Activated T-helper 1 cell treated with anti-CD3 and anti-CD28 coated beads, Interleukin-2, amount 50 U/mL, for 16 hours (primary cell): ENCODE measurements at regions not wholly inside any gene's neighbourhood (a gene's known extent, or its start where the extent isn't known, plus 50 kb on each side); places are given as distances from the start of the nearest gene placed in this dataset.
"Not testable (repeated sequence)": the region's sequence is repeated elsewhere in the genome, so short reads cannot be mapped to it uniquely, and the experiment has no call there.

Experiments used
- DNase-seq, 2 donors: peaks; one replicate each; pipeline ENCODE4 v3.0.0-alpha.2; 2020; ENCODE audit warnings: low read depth in 1 of 2, low spot score in 1 of 2

GRCh38 chr12:114616081-114616480 lies 67.9 kb downstream of the TBX3 start:
- no peak for DNase-seq

DNA sequence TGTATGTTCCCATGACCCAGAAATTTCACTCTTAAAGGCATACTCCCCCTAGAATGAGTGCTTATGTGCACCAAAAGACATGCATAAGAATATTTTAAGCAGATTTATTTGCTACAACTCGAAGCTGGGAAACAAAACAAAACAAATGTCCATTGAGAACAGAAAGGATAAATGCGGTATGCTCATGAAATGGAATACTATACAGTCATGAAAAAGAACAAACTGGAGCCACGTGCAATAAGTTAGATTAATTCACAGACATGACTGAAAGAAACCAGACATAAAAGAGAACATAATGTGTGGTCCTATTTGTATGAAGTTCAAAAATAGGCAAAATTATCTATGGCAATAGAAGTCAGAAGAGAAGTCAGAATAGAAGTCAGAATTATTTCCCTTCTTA lies 69.9 kb downstream of the TBX3 start:
- DNase-seq, result no peak

- no peak for DNase-seq
Observed at GRCh38 chr12:114612062-114612461, 71.9 kb downstream of the TBX3 start.

GRCh38 chr12:114611145-114612018 lies 72.6 kb downstream of the TBX3 start:
- no peak for DNase-seq

GRCh38 chr12:114608509-114608908 lies 75.5 kb downstream of the TBX3 start:
- no peak for DNase-seq

GRCh38 chr12:114605918-114606317 lies 78.1 kb downstream of the TBX3 start:
- no peak for DNase-seq

DNA sequence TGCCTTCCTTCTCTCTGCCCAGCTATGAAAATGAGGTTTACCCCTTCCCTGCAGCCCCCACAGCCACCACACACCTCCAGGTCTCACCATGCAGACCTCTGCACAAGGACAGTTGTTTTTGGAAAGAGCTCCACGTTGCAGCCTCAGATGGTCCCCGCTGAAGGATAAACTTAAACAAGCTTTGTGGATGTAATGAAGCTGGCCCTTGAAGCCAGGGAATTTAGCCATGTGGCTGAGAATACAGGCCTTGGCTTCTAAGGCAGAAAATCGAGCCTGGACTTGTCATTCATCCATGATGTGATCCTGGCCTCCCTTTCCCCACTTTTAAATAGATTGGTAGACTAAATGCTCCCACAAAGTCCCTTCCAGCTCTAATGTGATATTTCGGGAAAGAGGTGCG lies 79.4 kb downstream of the TBX3 start:
- DNase-seq, result no peak

DNA sequence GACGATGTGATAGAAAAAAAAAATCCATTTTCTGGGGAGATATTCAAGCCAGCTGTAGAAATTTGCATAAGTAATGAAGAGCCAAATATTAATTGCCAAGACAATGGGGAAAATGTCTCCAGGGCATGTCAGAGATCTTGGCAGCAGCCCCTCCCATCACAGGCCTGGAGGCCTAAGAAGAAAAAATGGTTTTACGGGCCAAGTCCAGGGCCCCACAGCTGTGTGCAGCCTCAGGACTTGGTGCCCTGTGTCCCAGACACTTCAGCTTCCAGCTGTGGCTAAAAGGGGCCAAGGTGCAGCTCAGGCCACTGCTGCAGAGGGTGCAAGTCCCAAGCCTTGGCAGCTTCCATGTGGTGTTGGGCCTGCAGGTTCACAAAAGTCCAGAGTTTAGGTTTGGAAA lies 83.4 kb downstream of the TBX3 start:
- not testable (repeated sequence) for DNase-seq

DNA sequence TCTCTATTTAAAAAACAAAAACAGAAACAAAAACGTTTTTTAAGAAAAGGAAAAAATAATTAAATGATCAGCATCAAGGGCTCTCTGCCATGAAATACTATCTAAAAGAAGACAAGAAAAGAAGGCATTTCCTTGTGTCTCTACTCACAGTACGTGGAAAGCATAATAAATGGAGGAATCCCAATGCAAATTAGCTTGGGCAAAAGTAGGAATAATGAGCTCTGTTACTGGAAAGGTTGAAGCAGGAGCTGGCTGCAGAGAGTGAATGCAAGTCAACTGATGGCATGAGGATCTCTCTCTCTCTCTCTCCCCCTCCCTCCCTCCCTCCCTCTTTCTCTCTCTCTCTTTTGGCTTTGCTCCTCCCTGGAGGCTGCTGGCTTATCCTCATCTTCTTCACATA lies 85.9 kb downstream of the TBX3 start:
- no peak for DNase-seq

DNA sequence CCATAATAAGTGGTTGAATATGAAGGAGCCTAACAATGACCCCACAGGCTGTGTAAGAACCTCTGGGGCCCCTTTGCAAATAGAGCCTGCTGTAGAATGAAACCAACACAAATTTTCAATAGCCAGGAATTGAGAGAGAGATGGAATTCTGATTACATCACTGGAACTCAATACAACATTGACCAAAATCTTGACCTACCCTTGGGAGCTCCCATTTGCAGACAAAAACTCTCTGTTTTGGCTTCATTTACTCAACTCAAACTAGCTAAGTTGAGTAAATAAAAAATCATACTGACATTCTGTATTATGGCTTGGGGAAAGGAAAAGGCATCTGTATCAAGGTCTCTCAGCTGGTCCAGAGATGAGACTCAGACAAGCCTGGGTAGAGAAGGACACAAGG lies 91.0 kb downstream of the TBX3 start:
- no peak for DNase-seq

GRCh38 chr12:114588061-114588460 lies 95.9 kb downstream of the TBX3 start:
- no peak for DNase-seq

DNA sequence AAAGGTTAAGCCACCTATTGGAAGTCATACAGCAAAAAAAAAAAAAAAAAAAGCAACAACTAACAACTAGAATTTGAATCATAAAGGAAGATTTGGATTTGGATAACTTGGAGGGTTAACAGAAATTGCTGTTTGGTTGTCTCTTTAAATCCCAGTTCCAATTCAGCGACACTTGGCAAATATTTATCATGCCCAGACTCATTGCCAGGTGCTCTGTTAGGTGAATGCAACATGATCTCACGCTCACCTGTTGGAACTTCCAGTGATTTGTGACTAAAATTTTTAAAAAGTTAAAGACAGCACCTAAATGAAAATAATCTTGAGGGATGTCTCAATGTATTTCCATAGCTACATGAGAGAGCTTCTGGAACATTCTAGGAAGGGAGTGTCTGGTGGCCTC lies 103.7 kb downstream of the TBX3 start:
- DNase-seq, result no peak

GRCh38 chr12:114579389-114579788 lies 104.6 kb downstream of the TBX3 start:
- no peak for DNase-seq

- no peak for DNase-seq
Observed at GRCh38 chr12:114562654-114563053, 121.3 kb downstream of the TBX3 start.

DNA sequence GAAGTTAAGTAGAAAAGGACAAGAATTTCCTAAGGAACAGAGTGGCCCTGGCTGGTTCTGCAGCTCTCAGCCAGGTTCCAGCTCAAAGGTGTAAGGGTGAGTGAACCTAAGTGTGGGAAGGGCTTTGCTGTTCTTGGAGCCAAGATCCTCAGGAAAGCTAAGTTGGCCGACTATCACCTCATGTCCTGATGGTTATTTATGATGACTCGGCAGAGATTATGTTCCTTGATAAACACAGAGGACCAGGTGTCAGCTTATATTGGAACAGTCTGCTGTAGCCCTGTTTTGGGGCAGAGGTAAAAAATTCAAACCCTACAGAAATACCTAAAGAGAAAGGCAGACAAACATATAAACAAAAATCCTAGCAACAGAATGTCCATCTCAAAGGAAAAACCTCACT lies 128.5 kb downstream of the TBX3 start:
- no peak for DNase-seq

- DNase-seq, result no peak
Observed at GRCh38 chr12:114547636-114548035, 136.3 kb downstream of the TBX3 start.

- no peak for DNase-seq
Observed at GRCh38 chr12:114530417-114530816, 124.5 kb upstream of the TBX5 start.

GRCh38 chr12:114529966-114530365 lies 124.0 kb upstream of the TBX5 start:
- DNase-seq, result no peak

DNA sequence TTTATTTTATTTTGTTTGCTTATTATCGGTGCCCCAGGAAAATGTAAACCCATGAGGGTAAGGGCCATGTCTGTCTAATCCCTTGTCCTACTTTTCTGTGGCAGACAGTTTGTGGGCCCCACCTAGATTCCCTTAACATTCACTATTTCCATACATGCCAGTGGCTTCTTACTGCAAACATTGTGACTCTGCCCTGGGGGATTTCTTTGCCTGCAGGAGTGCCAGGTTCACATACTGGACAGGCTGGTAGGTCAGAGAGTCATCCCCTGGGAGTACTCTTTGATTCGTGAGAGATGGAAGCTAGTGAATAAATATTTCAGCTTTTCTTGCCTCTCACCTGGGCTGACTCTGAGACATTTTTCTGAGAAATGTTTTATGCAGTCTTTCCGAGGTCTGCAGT lies 122.8 kb upstream of the TBX5 start:
- DNase-seq, result no peak

GRCh38 chr12:114521160-114521559 lies 115.2 kb upstream of the TBX5 start:
- DNase-seq, result not testable (repeated sequence)

- DNase-seq, result no peak
Observed at GRCh38 chr12:114512351-114512750, 106.4 kb upstream of the TBX5 start.

DNA sequence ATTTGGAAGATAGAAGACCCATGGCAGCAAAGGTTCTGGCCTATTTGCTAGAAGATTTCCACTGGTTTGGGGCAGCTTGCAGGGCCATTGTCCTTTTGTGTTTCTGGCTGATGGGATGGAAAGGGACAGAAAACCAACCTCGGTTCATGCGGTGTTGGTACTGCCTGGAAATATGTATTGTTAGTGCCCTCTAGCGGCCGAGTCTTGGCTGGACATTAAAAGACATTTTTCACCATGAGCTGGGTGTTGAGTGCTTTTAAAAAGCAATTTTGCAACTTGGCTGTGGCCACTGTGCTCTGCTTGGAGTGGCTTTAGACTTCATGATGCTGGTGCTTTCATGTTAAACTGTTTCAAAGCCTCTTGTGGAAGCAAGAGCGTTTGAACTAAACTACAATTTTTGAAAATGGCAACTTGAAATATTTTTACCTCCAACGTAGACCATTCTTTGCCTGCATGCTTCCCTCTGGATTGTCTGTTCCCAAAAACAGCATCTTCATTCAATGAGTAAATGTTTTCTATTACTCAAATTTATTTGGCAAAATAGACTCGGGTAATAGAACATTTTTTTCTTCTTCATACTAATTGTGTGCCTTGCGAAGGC lies 102.7 kb upstream of the TBX5 start:
- peak; percentile 2 to 31 for DNase-seq

- DNase-seq, result no peak
Observed at GRCh38 chr12:114506651-114507050, 100.7 kb upstream of the TBX5 start.
